ENCODE measurements at regions not wholly inside any gene's neighbourhood (a gene's known extent, or its start where the extent isn't known, plus 50 kb on each side); places are given as distances from the start of the nearest gene placed in this dataset.

DNA sequence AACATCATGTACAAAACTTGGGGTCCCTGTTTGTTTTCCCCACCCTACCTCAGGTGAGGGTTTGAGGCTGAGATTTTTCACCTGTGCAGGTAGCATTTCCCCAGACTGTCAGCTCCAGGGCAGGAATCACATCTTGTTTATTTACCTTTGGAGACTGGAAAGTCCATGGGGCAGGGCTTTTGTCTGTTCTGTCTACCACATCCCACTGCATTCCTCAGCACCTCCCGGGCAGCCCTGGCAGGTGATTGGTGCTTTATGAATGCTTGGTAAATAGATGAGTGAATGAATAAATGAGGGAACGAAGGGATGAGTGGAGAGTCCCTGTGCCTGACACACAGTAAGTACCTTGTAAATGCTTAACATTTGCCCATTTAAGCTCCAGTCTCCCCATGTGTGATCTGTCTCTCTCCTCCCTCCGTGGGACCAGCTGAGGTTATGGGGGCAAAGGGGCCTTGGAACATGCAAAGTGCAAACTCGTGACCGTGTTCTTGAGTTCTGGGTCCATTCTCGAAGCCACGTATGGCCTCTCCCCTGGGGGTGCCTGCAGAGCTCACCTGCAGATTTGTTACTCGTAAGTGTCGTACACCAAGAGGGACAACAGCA lies 69.7 kb upstream of the PMEPA1 start:
- DNase-seq (ENCODE audit: extremely low spot score): no peak
- Histone ChIP-seq H3K9me3 (no peaks in the 10 kb centered on the region), H3K27ac (replicated peaks in 1 of 4) (no peak overlapping the region), H3K4me1 (no peaks in the 10 kb centered on the region), H3K36me3 (no peaks in the 10 kb centered on the region), H3K4me3 (no peak overlapping the region), H3K27me3 (peaks cover 0 to 12% (median 0%) of the 10 kb centered on the region in 4 donors)
- TF ChIP-seq EP300 (IDR thresholded peaks at IDR 0.05): no peak
- TF ChIP-seq POLR2AphosphoS5 (IDR thresholded peaks at IDR 0.05): no peak
- TF ChIP-seq CTCF (IDR thresholded peaks at IDR 0.05): no peak
- no peak for TF ChIP-seq POLR2A (IDR thresholded peaks at IDR 0.05; ENCODE audit: low read depth)
- WGBS: 84% methylated on average over 9 of the region's 9 CpGs
- intact Hi-C loops (cut with DNase I): no loop called here

GRCh38 chr20:57777911-57778310 lies 68.1 kb upstream of the PMEPA1 start:
- WGBS: 87% methylated on average over 2 of the region's 2 CpGs

GRCh38 chr20:57774951-57775350 lies 65.1 kb upstream of the PMEPA1 start:
- intact Hi-C loops (cut with DNase I): no loop called here
- H3K27ac ChIP-seq (replicated peaks in 1 of 4): no peak overlapping the region
- H3K4me3 ChIP-seq: no peak overlapping the region
- no peak for DNase-seq (ENCODE audit: extremely low spot score)
- 98% methylated on average over 5 of the region's 5 CpGs for WGBS
- H3K4me1 ChIP-seq: no peaks in the 10 kb centered on the region
- no peaks in the 10 kb centered on the region for H3K9me3 ChIP-seq
- H3K36me3 ChIP-seq: no peaks in the 10 kb centered on the region
- H3K27me3 ChIP-seq: peaks cover 0 to 4% (median 0%) of the 10 kb centered on the region in 4 donors
- TF ChIP-seq EP300 (IDR thresholded peaks at IDR 0.05) (no peak), POLR2A (IDR thresholded peaks at IDR 0.05; ENCODE audit: low read depth) (no peak), CTCF (IDR thresholded peaks at IDR 0.05) (no peak), POLR2AphosphoS5 (IDR thresholded peaks at IDR 0.05) (no peak)

More at GRCh38 chr20:57777911-57778310, 68.1 kb upstream of the PMEPA1 start:
- H3K9me3 ChIP-seq: no peaks in the 10 kb centered on the region
- intact Hi-C loops (cut with DNase I): no loop called here
- H3K4me1 ChIP-seq: no peaks in the 10 kb centered on the region
- no peak overlapping the region for H3K27ac ChIP-seq (replicated peaks in 1 of 4)
- H3K36me3 ChIP-seq: no peaks in the 10 kb centered on the region
- peaks cover 0 to 9% (median 0%) of the 10 kb centered on the region in 4 donors for H3K27me3 ChIP-seq
- TF ChIP-seq POLR2A (IDR thresholded peaks at IDR 0.05; ENCODE audit: low read depth) (no peak), EP300 (IDR thresholded peaks at IDR 0.05) (no peak), POLR2AphosphoS5 (IDR thresholded peaks at IDR 0.05) (no peak), CTCF (IDR thresholded peaks at IDR 0.05) (no peak)
- H3K4me3 ChIP-seq: no peak overlapping the region
- no peak for DNase-seq (ENCODE audit: extremely low spot score)

GRCh38 chr20:57774111-57774880 lies 64.5 kb upstream of the PMEPA1 start:
- H3K27me3 ChIP-seq: peaks cover 0 to 4% (median 0%) of the 10 kb centered on the region in 4 donors
- intact Hi-C loops (cut with DNase I): no loop called here
- H3K4me3 ChIP-seq: no peak overlapping the region
- no peak overlapping the region for H3K27ac ChIP-seq (replicated peaks in 1 of 4)
- H3K9me3 ChIP-seq: no peaks in the 10 kb centered on the region
- WGBS: 94% methylated on average over 12 of the region's 12 CpGs
- no peaks in the 10 kb centered on the region for H3K36me3 ChIP-seq
- H3K4me1 ChIP-seq: no peaks in the 10 kb centered on the region
- DNase-seq (ENCODE audit: extremely low spot score): no peak
- no peak for TF ChIP-seq CTCF (IDR thresholded peaks at IDR 0.05)
- no peak for TF ChIP-seq EP300 (IDR thresholded peaks at IDR 0.05)
- TF ChIP-seq POLR2A (IDR thresholded peaks at IDR 0.05; ENCODE audit: low read depth): no peak
- TF ChIP-seq POLR2AphosphoS5 (IDR thresholded peaks at IDR 0.05): no peak
